ENCODE measurements at regions not wholly inside any gene's neighbourhood (a gene's known extent, or its start where the extent isn't known, plus 50 kb on each side); places are given as distances from the start of the nearest gene placed in this dataset.

- CTCF ChIA-PET = no interaction called here
- in situ Hi-C loops (cut with MboI) (no loop called here), intact Hi-C loops (cut with micrococcal nuclease; ENCODE audit: unreplicated experiment) (no loop called here)
- SMC1A ChIA-PET (ENCODE audit: uncharacterized antibody, unreplicated experiment) = no interaction called here
- Histone ChIP-seq H3K9ac (ENCODE audit: control insufficient read depth, insufficient read depth, low read length) (no peak overlapping the region), H3K27ac (ENCODE audit: control insufficient read depth, insufficient read depth) (no peak overlapping the region), H4K20me1 (ENCODE audit: control insufficient read depth, insufficient read depth) (no peaks in the 10 kb centered on the region), H2AFZ (ENCODE audit: control insufficient read depth, low read depth, low read length) (no peak overlapping the region), H3K9me3 (replicated peaks; ENCODE audit: control insufficient read depth, insufficient read depth, low read length) (no peaks in the 10 kb centered on the region), H3K4me2 (ENCODE audit: control insufficient read depth, insufficient read depth) (no peak overlapping the region), H3K4me1 (ENCODE audit: control insufficient read depth, insufficient read depth, low read length) (no peaks in the 10 kb centered on the region), H3K36me3 (ENCODE audit: control insufficient read depth in 2 of 2, insufficient read depth in 2 of 2, low read length in 1 of 2) (no peaks in the 10 kb centered on the region), H3K27me3 (replicated peaks in 1 of 2; ENCODE audit: control insufficient read depth in 2 of 2, insufficient read depth in 2 of 2, low read length in 1 of 2) (no peaks in the 10 kb centered on the region), H3K4me3 (no peak overlapping the region), H3K79me2 (ENCODE audit: control insufficient read depth, insufficient read depth, low read length) (no peaks in the 10 kb centered on the region)
- 24% methylated on average over 3 of the region's 3 CpGs for WGBS (ENCODE audit: insufficient coverage, insufficient replicate concordance, low lambda C conversion rate, missing lambda C conversion rate)
- no peak for TF ChIP-seq CHD1 (IDR thresholded peaks at IDR 0.05; ENCODE audit: low read depth, low read length)
- no peak for TF ChIP-seq IKZF1 (conservative IDR thresholded peaks at IDR 0.05)
- TF ChIP-seq HDGF (IDR thresholded peaks at IDR 0.05) = no peak
- no peak for TF ChIP-seq MLLT1 (IDR thresholded peaks at IDR 0.05)
- no peak for TF ChIP-seq ATF7 (IDR thresholded peaks at IDR 0.05; ENCODE audit: low read depth)
- no peak for TF ChIP-seq PML (IDR thresholded peaks at IDR 0.05; ENCODE audit: low read length)
- no peak for TF ChIP-seq CBX5 (IDR thresholded peaks at IDR 0.05; ENCODE audit: low read depth)
- TF ChIP-seq CUX1 (IDR thresholded peaks at IDR 0.05; ENCODE audit: insufficient replicate concordance, low read depth, low read length) = no peak
- no peak for TF ChIP-seq TCF3 (IDR thresholded peaks at IDR 0.05; ENCODE audit: borderline replicate concordance, insufficient read depth, low read depth, low read length)
- TF ChIP-seq SMAD1 (IDR thresholded peaks at IDR 0.05; ENCODE audit: low read depth, partially characterized antibody) = no peak
- TF ChIP-seq ZBTB4 (CRISPR knock-in tag; IDR thresholded peaks at IDR 0.05) = no peak
- no peak for TF ChIP-seq ZNF24 (IDR thresholded peaks at IDR 0.05)
- no peak for TF ChIP-seq CBX3 (IDR thresholded peaks at IDR 0.05; ENCODE audit: borderline replicate concordance, low read depth)
- RAD21 ChIA-PET (ENCODE audit: unreplicated experiment) = no interaction called here
- FAIRE-seq (no peak), ATAC-seq (no peak), DNase-seq (ENCODE audit: low read depth, low spot score) (no peak)
- BruUV-seq (replicated peaks) = no TSS peak
- POLR2A ChIA-PET = no interaction called here
Observed at GRCh38 chr5:118533156-118533555, 455.2 kb downstream of the DTWD2 start.

Measured in GM12878 (cell line).